ENCODE measurements at regions not wholly inside any gene's neighbourhood (a gene's known extent, or its start where the extent isn't known, plus 50 kb on each side); places are given as distances from the start of the nearest gene placed in this dataset.

DNA sequence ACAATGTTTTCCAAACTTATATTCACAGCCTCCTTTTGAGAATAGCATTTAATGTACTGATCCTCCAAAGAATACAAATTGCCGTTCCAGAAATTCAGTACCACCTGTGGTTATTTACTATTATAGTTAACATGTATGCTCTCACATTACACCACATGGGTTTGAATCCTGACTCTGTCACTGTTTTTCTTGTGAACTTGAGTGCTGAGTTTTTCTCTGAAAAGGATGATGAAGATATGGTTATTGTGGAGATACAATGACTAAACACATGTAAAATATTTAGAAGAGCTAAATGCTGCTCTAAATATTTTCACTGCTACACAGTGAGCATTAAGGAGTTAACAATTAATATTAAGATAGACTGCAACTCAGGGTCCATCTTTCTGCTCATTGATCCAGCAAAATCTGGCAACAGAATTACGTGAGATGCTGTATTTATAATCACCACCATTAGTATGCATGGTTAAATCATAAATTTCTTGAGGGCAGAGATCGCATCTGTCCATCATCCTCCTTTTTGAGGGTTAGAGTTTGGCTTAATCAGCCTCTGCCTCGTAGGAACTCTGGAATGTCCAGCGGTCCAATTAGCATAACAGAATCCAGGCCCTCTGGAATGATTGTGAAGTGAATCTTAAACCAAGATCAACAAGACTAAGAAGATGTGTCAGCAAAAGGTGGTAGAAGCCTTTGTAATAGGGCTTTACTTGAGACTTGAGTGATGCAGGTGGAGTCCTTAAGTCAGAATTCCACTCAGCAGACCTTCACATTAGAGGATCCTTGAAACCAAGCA, 152.8 kb downstream of the MACC1 start:
- H3K9me3 ChIP-seq (ENCODE audit: low read length) = peaks cover 43% of the 10 kb centered on the region
- TF ChIP-seq ZNF772 (CRISPR knock-in tag; IDR thresholded peaks at IDR 0.05) (no peak), ZNF788 (CRISPR knock-in tag; IDR thresholded peaks at IDR 0.05; ENCODE audit: borderline replicate concordance) (no peak), ZNF335 (CRISPR knock-in tag; IDR thresholded peaks at IDR 0.05) (no peak), ZNF205 (CRISPR knock-in tag; IDR thresholded peaks at IDR 0.05) (no peak)
- TF ChIP-seq, protein P1, sequence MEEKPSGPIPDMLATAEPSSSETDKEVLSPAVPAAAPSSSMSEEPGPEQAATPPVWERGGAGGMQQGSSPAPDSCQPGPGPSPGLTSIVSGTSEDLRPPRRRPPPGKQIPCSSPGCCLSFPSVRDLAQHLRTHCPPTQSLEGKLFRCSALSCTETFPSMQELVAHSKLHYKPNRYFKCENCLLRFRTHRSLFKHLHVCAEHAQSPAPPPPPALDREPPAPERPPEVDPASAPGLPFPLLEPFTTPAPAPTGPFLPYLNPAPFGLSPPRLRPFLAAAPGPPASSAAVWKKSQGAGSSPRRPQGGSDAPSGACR (CRISPR knock-in tag; IDR thresholded peaks at IDR 0.05) = no peak
- H3K4me1 ChIP-seq (ENCODE audit: insufficient read depth, low read length) = no peaks in the 10 kb centered on the region
- H3K4me2 ChIP-seq (ENCODE audit: low read depth, low read length) = no peak overlapping the region
- no peak overlapping the region for H3K27ac ChIP-seq (ENCODE audit: extremely low read length, insufficient read depth, low read length)
- intact Hi-C loops (cut with micrococcal nuclease; ENCODE audit: unreplicated experiment) (no loop called here), in situ Hi-C loops (cut with HindIII; ENCODE audit: extremely low pct_ligation_motif_present, low pct_unique_long_range_greater_than_20kb) (no loop called here)
- H3K27me3 ChIP-seq (ENCODE audit: control insufficient read depth in 1 of 2, insufficient read depth in 2 of 2, low read length in 2 of 2) = no peaks in the 10 kb centered on the region
- H3K4me3 ChIP-seq (replicated peaks in 1 of 3; ENCODE audit: insufficient read depth in 1 of 3, low read depth in 2 of 3, low read length in 3 of 3) = no peak overlapping the region
- no peaks in the 10 kb centered on the region for H4K20me1 ChIP-seq (ENCODE audit: insufficient read depth, low read length)
- WGBS (ENCODE audit: low lambda C conversion rate) = 12% methylated on average over 5 of the region's 5 CpGs
- DNase-seq (ENCODE audit: low spot score) (no peak), FAIRE-seq (no peak), ATAC-seq (no peak)
- H3K9ac ChIP-seq (ENCODE audit: insufficient read depth, low read depth, low read length) = no peak overlapping the region
- ChIA-PET CTCF (ENCODE audit: low intra/inter-chr PET ratio, low total read pairs) (no interaction called here), POLR2A (no interaction called here)
- H3K79me2 ChIP-seq (ENCODE audit: insufficient read depth, low read length) = no peaks in the 10 kb centered on the region
- H3K36me3 ChIP-seq (replicated peaks in 1 of 2; ENCODE audit: control insufficient read depth in 1 of 2, insufficient read depth in 2 of 2, low read length in 2 of 2) = no peaks in the 10 kb centered on the region
- no peak overlapping the region for H2AFZ ChIP-seq (ENCODE audit: low read length)
- no TSS peak for BruUV-seq (replicated peaks)

DNA sequence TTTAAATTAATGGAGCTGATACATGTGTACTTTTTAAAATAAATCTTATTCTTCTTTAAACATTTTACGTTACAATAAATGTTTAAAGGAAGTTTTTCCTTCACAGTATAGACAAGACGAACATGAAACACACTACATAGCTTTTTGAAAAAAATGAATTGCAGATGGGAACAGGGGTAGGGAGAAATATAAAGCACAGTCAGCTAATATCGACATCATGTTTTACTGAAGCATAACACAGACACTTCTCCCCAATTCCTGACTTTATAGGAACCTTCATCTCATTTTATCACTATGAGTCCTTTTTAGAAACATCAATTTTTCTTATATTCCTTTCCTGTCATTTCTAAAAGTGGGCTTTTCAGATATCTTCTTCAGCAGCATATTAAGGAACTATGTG, 153.5 kb downstream of the MACC1 start:
- no peak for ATAC-seq
- no peak for FAIRE-seq
- intact Hi-C loops (cut with micrococcal nuclease; ENCODE audit: unreplicated experiment) = no loop called here
- peaks cover 43% of the 10 kb centered on the region for H3K9me3 ChIP-seq (ENCODE audit: low read length)
- H3K4me1 ChIP-seq (ENCODE audit: insufficient read depth, low read length) = no peaks in the 10 kb centered on the region
- no peaks in the 10 kb centered on the region for H3K79me2 ChIP-seq (ENCODE audit: insufficient read depth, low read length)
- WGBS (ENCODE audit: low lambda C conversion rate) = 1% methylated on average over 3 of the region's 3 CpGs
- H3K9ac ChIP-seq (ENCODE audit: insufficient read depth, low read depth, low read length) = no peak overlapping the region
- no peaks in the 10 kb centered on the region for H3K27me3 ChIP-seq (ENCODE audit: control insufficient read depth in 1 of 2, insufficient read depth in 2 of 2, low read length in 2 of 2)
- no peak overlapping the region for H3K4me2 ChIP-seq (ENCODE audit: low read depth, low read length)
- ChIA-PET CTCF (ENCODE audit: low intra/inter-chr PET ratio, low total read pairs) (no interaction called here), POLR2A (no interaction called here)
- H3K27ac ChIP-seq (ENCODE audit: extremely low read length, insufficient read depth, low read length) = no peak overlapping the region
- in situ Hi-C loops (cut with HindIII; ENCODE audit: extremely low pct_ligation_motif_present, low pct_unique_long_range_greater_than_20kb) = no loop called here
- no peak overlapping the region for H2AFZ ChIP-seq (ENCODE audit: low read length)
- no peak overlapping the region for H3K4me3 ChIP-seq (replicated peaks in 1 of 3; ENCODE audit: insufficient read depth in 1 of 3, low read depth in 2 of 3, low read length in 3 of 3)
- BruUV-seq (replicated peaks) = no TSS peak
- no peaks in the 10 kb centered on the region for H4K20me1 ChIP-seq (ENCODE audit: insufficient read depth, low read length)
- H3K36me3 ChIP-seq (replicated peaks in 1 of 2; ENCODE audit: control insufficient read depth in 1 of 2, insufficient read depth in 2 of 2, low read length in 2 of 2) = no peaks in the 10 kb centered on the region
- DNase-seq (ENCODE audit: low spot score) = no peak
- TF ChIP-seq RXRA (CRISPR knock-in tag; IDR thresholded peaks at IDR 0.05) = no peak
- TF ChIP-seq, protein P2, sequence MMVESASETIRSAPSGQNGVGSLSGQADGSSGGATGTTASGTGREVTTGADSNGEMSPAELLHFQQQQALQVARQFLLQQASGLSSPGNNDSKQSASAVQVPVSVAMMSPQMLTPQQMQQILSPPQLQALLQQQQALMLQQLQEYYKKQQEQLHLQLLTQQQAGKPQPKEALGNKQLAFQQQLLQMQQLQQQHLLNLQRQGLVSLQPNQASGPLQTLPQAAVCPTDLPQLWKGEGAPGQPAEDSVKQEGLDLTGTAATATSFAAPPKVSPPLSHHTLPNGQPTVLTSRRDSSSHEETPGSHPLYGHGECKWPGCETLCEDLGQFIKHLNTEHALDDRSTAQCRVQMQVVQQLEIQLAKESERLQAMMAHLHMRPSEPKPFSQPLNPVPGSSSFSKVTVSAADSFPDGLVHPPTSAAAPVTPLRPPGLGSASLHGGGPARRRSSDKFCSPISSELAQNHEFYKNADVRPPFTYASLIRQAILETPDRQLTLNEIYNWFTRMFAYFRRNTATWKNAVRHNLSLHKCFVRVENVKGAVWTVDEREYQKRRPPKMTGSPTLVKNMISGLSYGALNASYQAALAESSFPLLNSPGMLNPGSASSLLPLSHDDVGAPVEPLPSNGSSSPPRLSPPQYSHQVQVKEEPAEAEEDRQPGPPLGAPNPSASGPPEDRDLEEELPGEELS (CRISPR knock-in tag; IDR thresholded peaks at IDR 0.05) = no peak
- TF ChIP-seq PRPF4 (IDR thresholded peaks at IDR 0.05; ENCODE audit: low read depth, low read length, poor library complexity, severe bottlenecking) = no peak
- no peak for TF ChIP-seq KLF6 (CRISPR knock-in tag; IDR thresholded peaks at IDR 0.05)
- TF ChIP-seq, protein P3, sequence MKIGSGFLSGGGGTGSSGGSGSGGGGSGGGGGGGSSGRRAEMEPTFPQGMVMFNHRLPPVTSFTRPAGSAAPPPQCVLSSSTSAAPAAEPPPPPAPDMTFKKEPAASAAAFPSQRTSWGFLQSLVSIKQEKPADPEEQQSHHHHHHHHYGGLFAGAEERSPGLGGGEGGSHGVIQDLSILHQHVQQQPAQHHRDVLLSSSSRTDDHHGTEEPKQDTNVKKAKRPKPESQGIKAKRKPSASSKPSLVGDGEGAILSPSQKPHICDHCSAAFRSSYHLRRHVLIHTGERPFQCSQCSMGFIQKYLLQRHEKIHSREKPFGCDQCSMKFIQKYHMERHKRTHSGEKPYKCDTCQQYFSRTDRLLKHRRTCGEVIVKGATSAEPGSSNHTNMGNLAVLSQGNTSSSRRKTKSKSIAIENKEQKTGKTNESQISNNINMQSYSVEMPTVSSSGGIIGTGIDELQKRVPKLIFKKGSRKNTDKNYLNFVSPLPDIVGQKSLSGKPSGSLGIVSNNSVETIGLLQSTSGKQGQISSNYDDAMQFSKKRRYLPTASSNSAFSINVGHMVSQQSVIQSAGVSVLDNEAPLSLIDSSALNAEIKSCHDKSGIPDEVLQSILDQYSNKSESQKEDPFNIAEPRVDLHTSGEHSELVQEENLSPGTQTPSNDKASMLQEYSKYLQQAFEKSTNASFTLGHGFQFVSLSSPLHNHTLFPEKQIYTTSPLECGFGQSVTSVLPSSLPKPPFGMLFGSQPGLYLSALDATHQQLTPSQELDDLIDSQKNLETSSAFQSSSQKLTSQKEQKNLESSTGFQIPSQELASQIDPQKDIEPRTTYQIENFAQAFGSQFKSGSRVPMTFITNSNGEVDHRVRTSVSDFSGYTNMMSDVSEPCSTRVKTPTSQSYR (CRISPR knock-in tag; IDR thresholded peaks at IDR 0.05; ENCODE audit: borderline replicate concordance) = no peak
- TF ChIP-seq ZNF790 (CRISPR knock-in tag; IDR thresholded peaks at IDR 0.05; ENCODE audit: borderline replicate concordance) = no peak
- TF ChIP-seq ZNF224 (CRISPR knock-in tag; IDR thresholded peaks at IDR 0.05) = no peak
- peak; percentile 69 to 90 for TF ChIP-seq MAFK (conservative IDR thresholded peaks at IDR 0.05 in 1 of 2, IDR thresholded peaks at IDR 0.05 in 1 of 2; ENCODE audit: low read length in 2 of 2)
- TF ChIP-seq ZNF354B (CRISPR knock-in tag; IDR thresholded peaks at IDR 0.05) = no peak

All from HepG2 (cell line).